22Rv1 (cell line): ENCODE measurements at regions not wholly inside any gene's neighbourhood (a gene's known extent, or its start where the extent isn't known, plus 50 kb on each side); places are given as distances from the start of the nearest gene placed in this dataset.

ENCODE experiments used
- ZFX ChIP-seq: fragments of 450-650 bp; IDR thresholded peaks from 2 replicates; pipeline ENCODE4 v1.6.1; 2017; ENCODE audit warnings: antibody characterized with exemption, borderline replicate concordance
- TF ChIP-seq, protein P1 (sequence below): fragments of 450-650 bp; IDR thresholded peaks from 2 replicates; pipeline ENCODE4 v1.5.1; 2017; ENCODE audit warnings: mild to moderate bottlenecking

DNA sequence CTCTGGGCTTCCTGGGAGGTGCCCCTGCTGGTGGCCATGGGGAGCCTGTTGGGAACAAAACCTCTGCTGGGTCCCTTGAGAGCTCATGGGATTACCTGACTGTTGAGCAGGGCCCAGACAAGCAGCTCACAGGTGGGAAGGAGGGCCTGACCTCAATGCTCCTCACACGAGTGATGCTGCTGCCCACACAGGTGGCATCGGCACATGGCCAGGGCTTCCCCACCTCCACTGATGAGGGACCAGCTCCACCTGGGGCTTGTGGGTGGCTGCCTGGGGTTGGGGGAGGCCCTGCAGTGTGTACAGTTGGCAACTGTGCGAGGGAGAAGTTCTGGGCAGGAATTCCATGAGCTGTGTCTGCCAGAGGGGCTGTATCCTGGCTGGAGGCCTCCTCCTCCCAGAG, 87.8 kb upstream of the NLRP1 start:
- TF ChIP-seq, protein P1, sequence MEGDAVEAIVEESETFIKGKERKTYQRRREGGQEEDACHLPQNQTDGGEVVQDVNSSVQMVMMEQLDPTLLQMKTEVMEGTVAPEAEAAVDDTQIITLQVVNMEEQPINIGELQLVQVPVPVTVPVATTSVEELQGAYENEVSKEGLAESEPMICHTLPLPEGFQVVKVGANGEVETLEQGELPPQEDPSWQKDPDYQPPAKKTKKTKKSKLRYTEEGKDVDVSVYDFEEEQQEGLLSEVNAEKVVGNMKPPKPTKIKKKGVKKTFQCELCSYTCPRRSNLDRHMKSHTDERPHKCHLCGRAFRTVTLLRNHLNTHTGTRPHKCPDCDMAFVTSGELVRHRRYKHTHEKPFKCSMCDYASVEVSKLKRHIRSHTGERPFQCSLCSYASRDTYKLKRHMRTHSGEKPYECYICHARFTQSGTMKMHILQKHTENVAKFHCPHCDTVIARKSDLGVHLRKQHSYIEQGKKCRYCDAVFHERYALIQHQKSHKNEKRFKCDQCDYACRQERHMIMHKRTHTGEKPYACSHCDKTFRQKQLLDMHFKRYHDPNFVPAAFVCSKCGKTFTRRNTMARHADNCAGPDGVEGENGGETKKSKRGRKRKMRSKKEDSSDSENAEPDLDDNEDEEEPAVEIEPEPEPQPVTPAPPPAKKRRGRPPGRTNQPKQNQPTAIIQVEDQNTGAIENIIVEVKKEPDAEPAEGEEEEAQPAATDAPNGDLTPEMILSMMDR = no peak
- no peak for TF ChIP-seq ZFX
